PC-3 (cell line): ENCODE measurements at regions not wholly inside any gene's neighbourhood (a gene's known extent, or its start where the extent isn't known, plus 50 kb on each side); places are given as distances from the start of the nearest gene placed in this dataset.

ENCODE experiments used
- ATAC-seq: fragments of 200-7000 bp; cut with Tn5 transposase; 2 replicates; pipeline ENCODE4 v1.9.1; 2020; ENCODE audit warnings: mild to moderate bottlenecking, moderate library complexity
- BruUV-seq: library from RNA; stranded (reverse); fragments of 400-500 nt; replicated peaks from 2 replicates; lab custom pipeline; 2021; lab: Mats Ljungman, UMichigan
- CTCF ChIA-PET: fragments of 300-600 bp; sonication (Branson Sonifier 250); formaldehyde crosslinking; loops from one replicate; lab custom pipeline; 2022; ENCODE audit warnings: antibody characterized with exemption; lab: Charles Lee
- POLR2A ChIA-PET: fragments of 300-600 bp; sonication (Branson Sonifier 250); formaldehyde crosslinking; loops from one replicate; lab custom pipeline; 2022; ENCODE audit warnings: antibody characterized with exemption; ENCODE audit not compliant: unreplicated experiment; lab: Charles Lee
- DNase-seq: peaks from one replicate; pipeline ENCODE4 v3.0.0-alpha.2; 2015
- H2AFZ ChIP-seq: fragments of 300-600 bp; sonication (generic); 2 replicates; pipeline ENCODE4 v1.6.0; 2016; ENCODE audit warnings: antibody characterized with exemption, low read length
- H3F3A ChIP-seq: fragments of 300-600 bp; sonication (generic); one replicate; pipeline ENCODE4 v1.6.0; 2017; ENCODE audit warnings: antibody characterized with exemption, low read length, control low read depth, mild to moderate bottlenecking; ENCODE audit not compliant: unreplicated experiment
- H3K27ac ChIP-seq: fragments of 300-600 bp; sonication (generic); 2 replicates; pipeline ENCODE4 v1.5.1; 2016; ENCODE audit warnings: mild to moderate bottlenecking, low read length
- H3K27me3 ChIP-seq: fragments of 300-600 bp; sonication (generic); 2 replicates; pipeline ENCODE4 v1.6.1; 2016; ENCODE audit warnings: low read length, mixed read lengths
- H3K36me3 ChIP-seq: fragments of 300-600 bp; sonication (generic); 2 replicates; pipeline ENCODE4 v1.6.1; 2016; ENCODE audit warnings: low read depth, mixed run types, low read length, mixed read lengths
- H3K4me1 ChIP-seq: fragments of 300-600 bp; sonication (generic); 2 replicates; pipeline ENCODE4 v1.5.1; 2016; ENCODE audit warnings: low read length; ENCODE audit not compliant: insufficient read depth
- H3K4me2 ChIP-seq: fragments of 300-600 bp; sonication (generic); 2 replicates; pipeline ENCODE4 v1.6.0; 2016; ENCODE audit warnings: low read length
- H3K4me3 ChIP-seq: fragments of 300-600 bp; sonication (generic); 2 replicates; pipeline ENCODE4 v1.5.1; 2016; ENCODE audit warnings: mild to moderate bottlenecking, low read length, mixed read lengths
- H3K79me2 ChIP-seq: fragments of 300-600 bp; sonication (generic); 2 replicates; pipeline ENCODE4 v1.6.1; 2017; ENCODE audit warnings: low read length, mixed read lengths
- H3K9ac ChIP-seq: fragments of 300-600 bp; sonication (generic); 2 replicates; pipeline ENCODE4 v1.6.0; 2016; ENCODE audit warnings: mild to moderate bottlenecking, low read length
- H3K9me2 ChIP-seq: fragments of 300-600 bp; sonication (generic); replicated peaks from 2 replicates; pipeline ENCODE4 v1.6.1; 2016; ENCODE audit warnings: mixed run types, low read length, mixed read lengths
- H3K9me3 ChIP-seq: fragments of 300-600 bp; sonication (generic); 2 replicates; pipeline ENCODE4 v1.6.1; 2016; ENCODE audit warnings: low read length, mixed read lengths
- H4K20me1 ChIP-seq: fragments of 300-600 bp; sonication (generic); 2 replicates; pipeline ENCODE4 v1.6.1; 2016; ENCODE audit warnings: low read length, mixed read lengths
- CTCF ChIP-seq: fragments of 300-600 bp; sonication (generic); conservative IDR thresholded peaks from 2 replicates; pipeline ENCODE4 v1.5.1; 2017; ENCODE audit warnings: antibody characterized with exemption, low read depth, mild to moderate bottlenecking, low read length
- EZH2 ChIP-seq: fragments of 300-600 bp; sonication (generic); IDR thresholded peaks from one replicate; pipeline ENCODE4 v1.6.1; 2017; ENCODE audit warnings: antibody characterized with exemption, mild to moderate bottlenecking, low read length; ENCODE audit not compliant: unreplicated experiment
- EZH2phosphoT487 ChIP-seq: fragments of 300-600 bp; sonication (generic); IDR thresholded peaks from 2 replicates; pipeline ENCODE4 v1.6.1; 2018; ENCODE audit warnings: mild to moderate bottlenecking, antibody characterized with exemption, low read length, borderline replicate concordance
- intact Hi-C: fragments of 100-400 bp; cut with micrococcal nuclease; formaldehyde crosslinking; loops from 2 replicates; pipeline ENCODE4 v1.9.0; 2023

- Histone ChIP-seq H3F3A (peaks cover 8% of the 10 kb centered on the region), H3K27ac (peak overlapping the region; percentile 96; the same call in 1 of the 2 replicates), H3K4me3 (no peak overlapping the region), H3K9me3 (peaks cover 16% of the 10 kb centered on the region), H4K20me1 (no peaks in the 10 kb centered on the region), H2AFZ (no peak overlapping the region), H3K4me2 (no peak overlapping the region), H3K36me3 (peaks cover 6% of the 10 kb centered on the region; the same call in 1 of the 2 replicates), H3K9me2 (no peaks in the 10 kb centered on the region), H3K79me2 (no peaks in the 10 kb centered on the region), H3K9ac (no peak overlapping the region), H3K4me1 (peaks cover 15% of the 10 kb centered on the region), H3K27me3 (no peaks in the 10 kb centered on the region)
- no peak for DNase-seq
- no peak for ATAC-seq
- ChIA-PET CTCF (no interaction called here), POLR2A (no interaction called here)
- intact Hi-C loops = no loop called here
- no TSS peak for BruUV-seq
- no peak for TF ChIP-seq EZH2phosphoT487
- TF ChIP-seq CTCF = no peak
- TF ChIP-seq EZH2 = no peak
Measured at GRCh38 chr14:80134321-80134720, 77.0 kb downstream of the DIO2 start.

GRCh38 chr14:80133457-80133856, 77.8 kb downstream of the DIO2 start:
- BruUV-seq = no TSS peak
- POLR2A ChIA-PET = no interaction called here
- no peak overlapping the region for H3K4me2 ChIP-seq

More at GRCh38 chr14:80133457-80133856, 77.8 kb downstream of the DIO2 start:
- H3K36me3 ChIP-seq = peaks cover 6% of the 10 kb centered on the region; the same call in 1 of the 2 replicates
- H3K79me2 ChIP-seq = no peaks in the 10 kb centered on the region
- H3K27ac ChIP-seq = no peak overlapping the region
- no peaks in the 10 kb centered on the region for H3K9me2 ChIP-seq
- H4K20me1 ChIP-seq = no peaks in the 10 kb centered on the region
- no peak overlapping the region for H3K4me3 ChIP-seq
- H3F3A ChIP-seq = peaks cover 8% of the 10 kb centered on the region
- H2AFZ ChIP-seq = no peak overlapping the region
- ATAC-seq (no peak), DNase-seq (no peak)
- intact Hi-C loops = no loop called here
- TF ChIP-seq CTCF = no peak
- TF ChIP-seq EZH2 = no peak
- no peak for TF ChIP-seq EZH2phosphoT487
- CTCF ChIA-PET = no interaction called here
- H3K9ac ChIP-seq = no peak overlapping the region
- H3K27me3 ChIP-seq = no peaks in the 10 kb centered on the region
- peaks cover 16% of the 10 kb centered on the region for H3K9me3 ChIP-seq
- H3K4me1 ChIP-seq = peaks cover 15% of the 10 kb centered on the region
